Fibroblast of villous mesenchyme (primary cell): ENCODE measurements at regions not wholly inside any gene's neighbourhood (a gene's known extent, or its start where the extent isn't known, plus 50 kb on each side); places are given as distances from the start of the nearest gene placed in this dataset.

Experiments
- DNase-seq: peaks from one replicate; pipeline ENCODE4 v3.0.0-alpha.2; 2010; ENCODE audit warnings: low read depth
- H3K4me3 ChIP-seq: 2 replicates; pipeline ENCODE4 v1.5.1; 2011; ENCODE audit warnings: low read depth, mild to moderate bottlenecking, low read length
- CTCF ChIP-seq: IDR thresholded peaks from 2 replicates; pipeline ENCODE4 v1.5.1; 2012; ENCODE audit warnings: low read depth, mild to moderate bottlenecking, low read length; ENCODE audit not compliant: insufficient read depth

GRCh38 chr7:22900101-22900500 is 77.5 kb upstream of the TOMM7 start:
- DNase-seq = no peak
- no peak overlapping the region for H3K4me3 ChIP-seq
- no peak for TF ChIP-seq CTCF

GRCh38 chr7:22896917-22897316 is 74.3 kb upstream of the TOMM7 start:
- H3K4me3 ChIP-seq = no peak overlapping the region
- no peak for TF ChIP-seq CTCF
- DNase-seq = no peak

- no peak for TF ChIP-seq CTCF
- no peak for DNase-seq
- no peak overlapping the region for H3K4me3 ChIP-seq
Measured at GRCh38 chr7:22895828-22896165, 73.1 kb upstream of the TOMM7 start.

- no peak for DNase-seq
- no peak for TF ChIP-seq CTCF
Measured at GRCh38 chr7:22895140-22895827, 72.6 kb upstream of the TOMM7 start.

GRCh38 chr7:22894546-22894945 is 71.9 kb upstream of the TOMM7 start:
- TF ChIP-seq CTCF = no peak
- H3K4me3 ChIP-seq = no peak overlapping the region
- no peak for DNase-seq

More at GRCh38 chr7:22895140-22895827, 72.6 kb upstream of the TOMM7 start:
- H3K4me3 ChIP-seq = no peak overlapping the region

GRCh38 chr7:22890773-22891172 is 68.1 kb upstream of the TOMM7 start:
- no peak for DNase-seq
- no peak for TF ChIP-seq CTCF
- H3K4me3 ChIP-seq = no peak overlapping the region

- DNase-seq = no peak
- no peak for TF ChIP-seq CTCF
- H3K4me3 ChIP-seq = no peak overlapping the region
Measured at GRCh38 chr7:22885797-22886261, 63.2 kb upstream of the TOMM7 start.
